ENCODE measurements at regions not wholly inside any gene's neighbourhood (a gene's known extent, or its start where the extent isn't known, plus 50 kb on each side); places are given as distances from the start of the nearest gene placed in this dataset.

GRCh38 chr4:8739317-8739716 is 132.3 kb downstream of the HMX1 start:
- H3K27me3 ChIP-seq (ENCODE audit: control insufficient read depth in 3 of 3, insufficient read depth in 3 of 3, low read length in 2 of 3), result no peaks in the 10 kb centered on the region
- H3K36me3 ChIP-seq (ENCODE audit: control insufficient read depth in 4 of 4, insufficient read depth in 4 of 4, low read length in 4 of 4), result no peaks in the 10 kb centered on the region
- WGBS, 2 donors, result 85 to 93% methylated on average over 11 of the region's 11 CpGs
- ATAC-seq (ENCODE audit: insufficient read depth, low FRiP score) (no peak), DNase-seq (no peak)
- no peak overlapping the region for H3K9ac ChIP-seq (ENCODE audit: insufficient read depth in 1 of 2, low read length in 2 of 2)
- no peak for TF ChIP-seq CTCF (IDR thresholded peaks at IDR 0.05; ENCODE audit: control extremely low read depth, extremely low read depth)
- peaks cover 0 to 7% (median 0%) of the 10 kb centered on the region in 4 donors for H3K9me3 ChIP-seq (ENCODE audit: control insufficient read depth in 4 of 4, insufficient read depth in 3 of 4, low read length in 3 of 4)
- H3K27ac ChIP-seq (ENCODE audit: low read depth in 1 of 2, low read length in 1 of 2), result no peak overlapping the region
- no peak overlapping the region for H3K4me3 ChIP-seq
- H3K4me1 ChIP-seq (ENCODE audit: control insufficient read depth in 5 of 5, insufficient read depth in 5 of 5, low read length in 5 of 5), result no peaks in the 10 kb centered on the region

DNA sequence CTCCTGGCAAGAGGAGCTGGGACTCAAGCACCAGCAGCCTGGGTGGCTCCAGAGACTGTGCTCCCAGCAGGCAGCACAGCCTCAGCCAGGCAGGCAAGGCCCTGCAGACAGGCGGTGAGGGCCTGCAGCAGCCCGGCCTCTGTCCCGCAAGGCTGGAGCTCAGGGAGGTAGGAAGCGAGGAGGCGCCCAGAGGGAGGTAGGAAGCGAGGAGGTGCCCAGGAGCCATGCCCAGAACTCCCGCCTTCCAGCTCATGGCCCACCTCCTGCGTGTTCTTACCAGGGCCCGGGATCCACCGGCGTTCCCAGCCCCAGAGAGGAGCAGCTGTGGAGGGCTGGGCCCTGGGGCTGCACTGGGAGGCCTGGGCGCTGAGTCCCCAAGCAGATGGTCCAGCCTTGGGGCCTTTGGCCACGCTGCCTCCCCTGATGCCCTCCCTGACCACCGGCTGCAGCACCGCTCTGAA is 133.1 kb downstream of the HMX1 start:
- no peak for DNase-seq
- WGBS, 2 donors, result 87% methylated on average over 15 of the region's 15 CpGs

DNA sequence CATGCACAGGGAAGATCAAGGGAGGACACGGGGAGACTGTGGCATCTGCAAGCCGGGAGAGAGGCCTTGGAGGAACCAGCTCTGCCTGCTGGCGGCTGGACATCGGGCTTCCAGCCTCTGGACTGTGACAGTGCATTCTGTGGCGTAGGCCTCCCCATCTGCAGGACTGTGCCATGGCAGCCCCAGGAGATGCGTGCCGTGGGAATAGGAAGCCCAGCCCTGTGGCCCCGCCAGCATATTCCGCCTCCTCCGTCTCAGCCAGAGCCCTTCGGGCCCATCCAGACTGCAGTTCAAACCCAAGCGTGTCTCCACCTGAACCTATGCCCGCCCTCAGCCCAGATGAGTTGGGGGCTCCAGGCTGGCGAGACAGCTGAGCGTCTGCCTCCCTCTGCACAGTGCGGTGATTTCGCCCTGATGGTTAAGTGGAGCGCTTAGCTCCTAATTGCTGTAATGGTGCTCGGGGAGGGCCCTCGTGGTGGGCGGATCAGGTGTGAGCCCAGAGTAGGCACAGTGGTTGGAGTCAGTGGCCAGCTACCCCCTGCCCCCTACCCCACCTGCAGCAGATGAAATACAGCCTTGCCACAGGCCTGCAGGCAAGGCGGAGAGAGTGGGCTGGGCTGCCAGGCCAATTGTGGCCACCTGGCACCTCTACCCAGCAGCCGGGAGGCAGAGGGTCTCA is 133.9 kb downstream of the HMX1 start:
- Histone ChIP-seq H3K4me3 (no peak overlapping the region), H3K27me3 (ENCODE audit: control insufficient read depth in 3 of 3, insufficient read depth in 3 of 3, low read length in 2 of 3) (no peaks in the 10 kb centered on the region), H3K4me1 (ENCODE audit: control insufficient read depth in 5 of 5, insufficient read depth in 5 of 5, low read length in 5 of 5) (no peaks in the 10 kb centered on the region), H3K9ac (ENCODE audit: insufficient read depth in 1 of 2, low read length in 2 of 2) (no peak overlapping the region), H3K27ac (ENCODE audit: low read depth in 1 of 2, low read length in 1 of 2) (no peak overlapping the region), H3K36me3 (ENCODE audit: control insufficient read depth in 4 of 4, insufficient read depth in 4 of 4, low read length in 4 of 4) (no peaks in the 10 kb centered on the region), H3K9me3 (ENCODE audit: control insufficient read depth in 4 of 4, insufficient read depth in 3 of 4, low read length in 3 of 4) (peaks cover 0 to 5% (median 0%) of the 10 kb centered on the region in 4 donors)
- 88 to 94% methylated on average over 22 to 23 of the region's 23 CpGs for WGBS, 2 donors
- ATAC-seq (ENCODE audit: insufficient read depth, low FRiP score) (no peak), DNase-seq (no peak)
- no peak for TF ChIP-seq CTCF (IDR thresholded peaks at IDR 0.05; ENCODE audit: control extremely low read depth, extremely low read depth)

More for the DNA sequence above, 133.1 kb downstream of the HMX1 start:
- no peak for TF ChIP-seq CTCF (IDR thresholded peaks at IDR 0.05; ENCODE audit: control extremely low read depth, extremely low read depth)
- Histone ChIP-seq H3K9ac (ENCODE audit: insufficient read depth in 1 of 2, low read length in 2 of 2) (no peak overlapping the region), H3K4me1 (ENCODE audit: control insufficient read depth in 5 of 5, insufficient read depth in 5 of 5, low read length in 5 of 5) (no peaks in the 10 kb centered on the region), H3K27me3 (ENCODE audit: control insufficient read depth in 3 of 3, insufficient read depth in 3 of 3, low read length in 2 of 3) (no peaks in the 10 kb centered on the region), H3K27ac (ENCODE audit: low read depth in 1 of 2, low read length in 1 of 2) (no peak overlapping the region), H3K4me3 (no peak overlapping the region), H3K36me3 (ENCODE audit: control insufficient read depth in 4 of 4, insufficient read depth in 4 of 4, low read length in 4 of 4) (no peaks in the 10 kb centered on the region), H3K9me3 (ENCODE audit: control insufficient read depth in 4 of 4, insufficient read depth in 3 of 4, low read length in 3 of 4) (peaks cover 0 to 5% (median 0%) of the 10 kb centered on the region in 4 donors)
- no peak for ATAC-seq (ENCODE audit: insufficient read depth, low FRiP score)

GRCh38 chr4:8737075-8737474 is 134.6 kb downstream of the HMX1 start:
- H3K27me3 ChIP-seq (ENCODE audit: control insufficient read depth in 3 of 3, insufficient read depth in 3 of 3, low read length in 2 of 3), result no peaks in the 10 kb centered on the region
- H3K27ac ChIP-seq (ENCODE audit: low read depth in 1 of 2, low read length in 1 of 2), result no peak overlapping the region
- no peaks in the 10 kb centered on the region for H3K36me3 ChIP-seq (ENCODE audit: control insufficient read depth in 4 of 4, insufficient read depth in 4 of 4, low read length in 4 of 4)
- DNase-seq, result no peak
- no peak overlapping the region for H3K9ac ChIP-seq (ENCODE audit: insufficient read depth in 1 of 2, low read length in 2 of 2)
- no peak for ATAC-seq (ENCODE audit: insufficient read depth, low FRiP score)
- H3K4me1 ChIP-seq (ENCODE audit: control insufficient read depth in 5 of 5, insufficient read depth in 5 of 5, low read length in 5 of 5), result no peaks in the 10 kb centered on the region
- WGBS, 2 donors, result 90 to 94% methylated on average over 11 of the region's 11 CpGs
- no peak overlapping the region for H3K4me3 ChIP-seq
- H3K9me3 ChIP-seq (ENCODE audit: control insufficient read depth in 4 of 4, insufficient read depth in 3 of 4, low read length in 3 of 4), result peaks cover 0 to 8% (median 0%) of the 10 kb centered on the region in 4 donors
- no peak for TF ChIP-seq CTCF (IDR thresholded peaks at IDR 0.05; ENCODE audit: control extremely low read depth, extremely low read depth)

Data from lung (tissue), 11 donors.